GM18508 (cell line): ENCODE measurements at regions not wholly inside any gene's neighbourhood (a gene's known extent, or its start where the extent isn't known, plus 50 kb on each side); places are given as distances from the start of the nearest gene placed in this dataset.

Source experiments
- ATAC-seq: cut with Tn5 transposase; IDR thresholded peaks from one replicate; pipeline ENCODE4 v1.9.1; 2021; ENCODE audit warnings: moderate number of reproducible peaks; ENCODE audit not compliant: insufficient read depth, unreplicated experiment

DNA sequence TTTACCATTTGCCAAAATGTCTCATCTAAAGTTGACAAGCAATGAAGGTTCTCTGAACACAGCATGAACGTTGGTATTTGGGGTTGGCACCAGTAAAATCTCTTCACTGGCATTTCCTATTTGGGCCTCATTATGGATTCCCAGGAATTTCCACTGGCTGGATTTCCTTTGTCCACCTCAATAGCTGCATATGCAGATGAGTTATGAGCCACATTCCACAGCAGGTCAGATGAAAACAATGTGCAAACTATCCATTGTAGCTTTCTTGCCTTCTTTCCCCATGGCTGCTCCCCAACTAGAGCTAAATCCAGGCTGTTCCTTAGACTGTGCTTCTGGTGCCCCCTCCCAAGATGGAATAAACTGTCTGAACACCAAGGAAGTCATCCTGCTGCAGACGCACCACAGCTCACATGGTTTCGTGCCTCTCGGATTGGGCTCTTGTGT lies 168.1 kb upstream of the FGGY start:
- ATAC-seq: no peak

DNA sequence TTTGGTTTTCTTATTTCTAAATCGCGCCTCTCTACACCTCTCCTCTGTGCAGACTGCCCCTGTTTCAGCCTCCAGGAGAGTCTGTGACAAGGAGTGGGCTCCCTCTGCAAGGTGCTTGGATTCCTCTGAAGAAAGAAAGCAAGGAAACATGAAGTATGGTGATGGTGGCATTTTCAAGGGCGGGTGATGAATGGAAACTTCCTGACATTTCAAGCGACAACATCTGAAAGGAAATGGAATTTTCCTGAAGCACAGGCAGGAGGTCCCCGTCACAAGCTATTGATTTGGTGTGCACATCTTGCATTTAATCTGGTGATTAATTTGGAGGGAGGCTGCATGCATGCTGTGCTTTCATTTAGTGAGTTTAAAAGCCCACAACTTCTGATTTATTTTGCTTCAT lies 164.6 kb upstream of the FGGY start:
- ATAC-seq: no peak

DNA sequence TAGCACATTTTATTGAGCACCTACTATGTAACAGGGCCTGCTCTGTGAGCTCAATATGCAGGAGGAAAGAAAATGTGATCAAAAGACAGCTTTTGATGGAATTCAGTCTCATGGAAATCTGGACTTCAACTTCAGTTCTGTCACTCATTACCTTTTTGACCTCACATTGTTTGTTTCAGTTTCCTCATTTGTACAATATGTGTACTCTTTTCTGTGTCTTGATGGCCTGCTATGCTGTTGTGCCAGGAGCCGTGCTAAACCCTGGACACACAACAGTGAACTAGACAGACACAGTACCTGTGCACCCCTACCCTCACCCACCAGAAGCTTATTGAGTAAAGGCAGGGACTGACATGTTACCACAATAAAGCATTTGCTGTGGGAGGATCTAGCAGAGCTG lies 162.9 kb upstream of the FGGY start:
- ATAC-seq: no peak

DNA sequence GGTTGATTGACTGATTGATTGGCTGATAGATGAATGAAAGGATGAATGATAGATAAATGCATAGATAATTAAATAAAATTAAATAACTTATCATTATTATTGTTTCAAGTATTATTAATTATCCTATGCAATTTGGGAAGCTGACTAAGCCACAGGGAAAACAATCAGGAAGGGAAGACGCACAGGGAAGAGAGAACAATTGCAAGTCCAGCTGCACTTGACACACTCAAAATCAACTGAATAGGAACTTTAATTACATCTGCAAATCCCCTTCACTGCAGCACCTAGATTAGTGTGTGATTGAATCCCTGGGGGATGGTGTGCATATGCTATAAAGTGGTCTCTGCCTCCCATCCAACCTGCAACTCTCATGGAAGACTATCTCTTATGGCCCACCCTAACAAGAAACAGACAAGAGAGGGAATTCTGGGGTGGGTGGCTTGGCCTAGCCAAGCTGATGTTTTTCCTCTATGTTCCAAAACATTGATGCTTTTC lies 161.1 kb upstream of the FGGY start:
- ATAC-seq: no peak

DNA sequence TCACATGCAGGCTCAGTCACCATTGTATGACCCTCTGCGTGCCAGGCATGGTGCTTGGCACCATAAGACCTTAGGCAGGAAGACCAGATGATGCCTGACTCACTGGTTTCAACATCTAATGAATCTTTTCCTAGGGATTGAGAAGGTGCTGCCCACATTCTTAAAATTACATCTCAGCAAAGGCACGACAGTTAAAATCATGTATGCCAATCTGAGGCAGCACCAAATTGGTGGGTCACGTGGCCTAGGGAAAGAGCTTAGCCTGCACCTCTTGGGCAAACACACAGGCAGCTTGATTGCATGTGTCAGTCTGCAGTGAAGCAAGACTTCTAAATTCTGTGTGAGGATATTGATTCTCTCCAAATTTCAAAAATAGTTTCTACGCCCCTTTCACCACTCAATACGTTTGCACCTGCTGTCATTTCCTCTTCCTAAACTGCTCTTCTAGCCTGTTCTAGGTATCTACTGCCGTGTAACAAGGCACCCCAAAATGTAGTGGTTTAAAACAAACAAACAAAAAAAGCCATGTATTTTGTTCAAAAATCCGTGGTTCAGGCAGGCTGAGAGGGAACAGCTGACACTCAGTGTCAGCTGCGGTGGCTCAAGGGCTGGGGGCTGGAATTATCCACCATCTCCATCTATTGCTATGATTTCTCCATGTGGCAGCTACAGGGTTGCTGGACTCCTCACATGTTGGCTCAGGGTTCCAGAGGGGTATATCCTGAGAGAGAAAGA lies 160.2 kb upstream of the FGGY start:
- no peak for ATAC-seq

DNA sequence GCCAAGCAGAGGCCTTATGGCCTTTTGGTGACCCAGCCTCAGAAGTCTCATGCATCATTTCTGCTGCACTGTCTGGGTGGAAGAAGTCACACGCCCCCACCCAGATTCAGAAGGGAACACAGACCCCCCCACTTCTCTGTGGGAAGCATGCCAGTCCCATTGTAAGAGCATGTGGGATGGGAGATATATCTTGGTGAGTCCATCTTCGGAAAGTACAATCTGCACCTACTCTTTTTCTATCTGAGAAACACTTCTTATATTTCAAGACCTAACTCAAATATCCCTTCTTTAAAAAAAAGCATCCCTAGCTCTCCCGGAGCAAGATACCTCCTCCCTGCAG lies 159.6 kb upstream of the FGGY start:
- ATAC-seq: no peak

DNA sequence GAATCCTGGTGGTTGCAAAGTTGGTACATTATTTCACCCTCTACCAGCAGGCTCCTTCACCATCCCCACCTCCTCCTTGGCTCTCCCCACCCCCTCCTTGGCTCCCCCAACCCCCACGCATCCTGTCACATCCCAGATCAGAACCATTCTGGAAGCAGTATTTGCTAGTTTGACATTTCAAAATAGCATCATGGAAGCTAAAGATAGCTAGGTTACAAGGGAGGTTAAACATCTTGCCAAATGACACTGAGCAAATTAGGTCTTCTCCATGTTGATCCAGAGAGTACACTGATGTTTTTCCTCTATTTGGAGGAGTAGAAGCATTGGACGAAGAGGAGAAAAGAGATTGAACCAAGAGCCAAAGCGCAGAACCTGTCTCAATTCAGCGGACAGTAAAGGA lies 158.9 kb upstream of the FGGY start:
- no peak for ATAC-seq

DNA sequence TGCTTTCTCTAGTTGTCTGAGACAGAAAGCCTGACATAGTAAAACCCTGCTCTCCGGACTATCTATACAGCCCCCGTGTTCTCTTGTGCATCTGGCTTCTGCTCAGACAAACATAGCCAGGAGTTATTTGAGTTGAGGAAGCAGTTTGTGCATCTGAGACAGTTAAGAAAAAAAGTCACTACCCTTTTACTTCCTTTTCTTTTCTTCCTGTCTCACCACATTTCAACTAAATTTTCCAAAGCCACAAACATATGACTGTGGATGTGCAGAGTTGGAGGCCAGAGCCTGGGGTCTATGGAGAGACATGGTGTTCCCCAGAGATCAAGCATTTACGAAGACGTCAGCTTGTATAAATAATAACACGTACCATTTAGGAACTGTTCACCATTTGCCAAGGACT lies 158.5 kb upstream of the FGGY start:
- no peak for ATAC-seq

DNA sequence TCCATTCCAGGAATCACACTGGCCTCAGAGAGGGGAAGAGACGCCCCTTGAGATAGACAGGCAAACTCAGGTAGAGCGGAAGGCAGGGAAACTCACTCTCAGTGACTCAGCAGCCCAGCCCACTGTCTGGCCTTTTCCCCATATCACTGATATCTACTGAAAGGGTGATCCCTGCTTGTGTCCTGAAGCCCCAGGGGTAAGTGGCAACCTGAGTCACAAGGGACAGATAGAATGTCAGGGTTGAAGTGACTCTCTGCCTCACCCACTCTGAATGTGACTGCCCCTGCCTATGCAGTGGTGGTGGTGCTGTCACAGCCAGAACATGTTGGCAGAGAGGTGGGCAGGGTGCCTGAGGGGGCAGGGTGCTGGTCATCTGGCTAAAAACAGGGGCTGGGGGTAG lies 157.5 kb upstream of the FGGY start:
- no peak for ATAC-seq

DNA sequence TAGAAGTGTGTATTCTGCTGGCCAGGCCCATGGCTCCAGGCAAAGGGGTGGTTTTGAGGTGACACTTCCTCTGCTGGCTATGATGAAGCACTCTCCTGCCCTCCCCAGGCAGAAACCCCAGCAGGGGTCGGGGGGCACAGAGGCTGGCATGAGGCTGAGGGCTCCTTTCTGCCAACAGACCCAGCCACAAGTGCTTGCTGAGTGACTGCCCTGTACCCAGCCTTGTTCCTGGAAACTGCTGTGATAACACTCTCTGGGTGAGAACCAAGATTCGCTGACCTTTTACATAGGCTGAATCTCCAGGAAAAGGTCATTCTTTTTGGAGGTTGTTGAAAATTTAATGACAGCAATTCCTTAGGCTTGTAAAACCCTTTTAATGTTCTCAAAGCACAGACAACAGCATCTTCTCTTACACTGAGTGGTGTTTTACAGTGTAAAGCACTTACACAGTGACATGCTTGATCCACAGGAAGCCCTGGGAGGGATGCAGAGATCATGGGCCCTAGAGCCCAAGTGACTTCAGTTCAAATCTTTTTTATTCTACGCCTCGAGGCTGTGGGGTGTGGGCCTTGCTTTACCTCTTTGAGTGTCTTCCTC lies 155.5 kb upstream of the FGGY start:
- no peak for ATAC-seq

DNA sequence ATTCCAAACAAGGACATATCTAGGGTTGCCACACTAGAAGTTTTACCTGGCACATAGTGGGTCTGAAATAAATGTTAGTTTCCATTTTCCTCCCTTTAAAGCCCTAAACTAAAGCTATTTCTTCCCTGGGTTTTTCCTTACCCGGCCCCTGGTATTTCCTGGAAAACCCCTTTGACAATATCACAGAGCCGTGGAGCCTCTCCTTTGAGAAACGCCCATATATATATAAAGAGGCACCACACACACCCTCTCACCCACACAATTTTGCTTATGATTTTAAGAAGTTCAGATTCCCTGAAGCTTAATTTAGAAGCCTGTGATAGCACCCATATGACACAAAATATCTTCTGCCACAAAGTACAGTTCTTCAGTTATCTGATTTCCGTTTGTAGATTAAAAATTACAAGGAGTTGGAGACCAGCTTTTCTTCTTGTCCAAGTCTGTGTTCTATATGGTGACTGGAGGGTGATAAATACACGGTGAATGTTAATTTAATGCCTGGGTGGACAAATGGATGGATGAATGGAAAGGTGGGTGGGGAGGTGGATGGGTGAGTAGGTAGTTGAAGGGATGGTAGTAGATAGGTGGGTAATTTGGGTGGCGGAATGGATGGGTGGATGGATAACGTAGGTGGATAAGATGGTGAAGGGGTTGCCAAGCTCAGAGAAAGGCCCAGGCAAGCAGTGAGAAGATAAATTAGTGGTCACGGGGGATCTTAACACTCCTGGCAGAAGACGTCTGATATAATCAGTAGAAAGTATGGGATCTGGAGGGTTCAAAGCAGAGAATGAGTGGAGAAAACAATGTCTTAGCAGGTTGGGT lies 154.4 kb upstream of the FGGY start:
- no peak for ATAC-seq

DNA sequence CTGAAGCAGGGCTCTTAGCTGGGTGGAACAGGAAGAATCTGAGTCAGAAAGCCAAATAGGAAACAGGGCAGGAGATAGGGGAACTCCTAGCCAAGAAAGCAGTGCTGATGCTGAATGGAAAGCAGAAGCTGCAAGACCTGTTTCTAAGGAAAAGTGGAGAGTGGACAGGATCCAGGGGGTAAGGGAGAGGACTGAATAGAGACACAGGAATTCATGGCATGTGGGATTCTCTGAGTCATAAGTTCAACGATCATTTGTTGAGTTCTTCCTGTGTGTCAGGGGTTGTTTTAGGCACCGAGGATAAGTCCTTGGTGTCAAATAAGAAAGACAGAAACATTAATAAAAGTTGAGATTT lies 153.8 kb upstream of the FGGY start:
- ATAC-seq: no peak

DNA sequence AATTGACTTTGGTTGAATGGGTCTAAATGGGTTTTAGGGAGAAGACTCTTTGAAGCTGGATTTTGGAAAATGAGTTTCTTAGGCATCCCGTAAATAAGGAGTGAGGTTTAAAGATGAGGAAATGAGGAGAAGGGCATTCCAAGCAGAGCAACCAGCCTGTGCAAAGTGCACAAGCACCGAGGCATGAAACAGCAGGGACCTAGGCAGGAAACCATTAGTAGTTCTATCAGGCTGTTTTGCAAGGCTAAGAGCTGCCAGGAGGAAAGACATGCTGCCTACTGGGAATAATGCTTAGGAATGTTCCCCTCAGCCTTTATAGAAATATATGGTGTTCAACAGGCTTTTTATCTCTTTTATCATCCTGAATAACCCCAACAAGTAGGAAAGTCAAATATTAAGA lies 153.1 kb upstream of the FGGY start:
- ATAC-seq: no peak

DNA sequence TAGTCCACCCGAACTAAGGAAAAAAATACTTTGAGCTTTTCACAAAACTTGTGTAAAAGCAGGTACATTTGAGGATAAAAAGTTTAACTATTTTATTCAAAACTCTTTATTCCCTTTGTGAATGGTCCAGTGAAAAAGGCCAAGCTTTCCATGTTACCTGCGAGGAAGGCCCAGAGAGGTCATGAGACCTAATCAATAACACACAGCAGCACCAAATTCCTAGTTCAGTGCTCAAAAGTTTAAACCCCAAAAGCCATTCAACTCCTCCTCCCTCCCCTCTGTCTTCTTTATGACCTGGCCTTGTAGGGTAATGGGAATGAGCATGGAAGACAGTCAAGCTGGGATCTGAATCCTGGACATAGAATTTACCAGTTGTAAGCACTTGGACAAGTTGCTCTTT lies 151.9 kb upstream of the FGGY start:
- ATAC-seq: no peak

DNA sequence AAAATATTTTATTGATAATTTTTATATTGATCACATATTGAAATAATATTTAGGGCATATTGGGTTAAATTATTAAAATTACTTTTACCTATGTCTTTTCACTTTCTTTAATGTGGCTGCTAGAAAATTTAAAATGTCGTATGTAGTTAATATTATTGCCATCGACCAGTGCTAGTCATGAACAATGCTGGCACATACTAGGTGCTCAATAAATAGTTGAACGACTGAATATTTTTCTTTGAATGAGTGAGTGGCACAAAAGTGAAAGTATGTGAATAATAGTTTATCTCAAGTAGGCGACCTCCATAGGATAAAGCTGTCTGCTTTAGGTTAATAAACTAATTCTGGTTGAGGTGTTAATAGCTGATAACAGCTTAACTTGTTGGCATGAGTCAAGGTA lies 150.8 kb upstream of the FGGY start:
- ATAC-seq: no peak

DNA sequence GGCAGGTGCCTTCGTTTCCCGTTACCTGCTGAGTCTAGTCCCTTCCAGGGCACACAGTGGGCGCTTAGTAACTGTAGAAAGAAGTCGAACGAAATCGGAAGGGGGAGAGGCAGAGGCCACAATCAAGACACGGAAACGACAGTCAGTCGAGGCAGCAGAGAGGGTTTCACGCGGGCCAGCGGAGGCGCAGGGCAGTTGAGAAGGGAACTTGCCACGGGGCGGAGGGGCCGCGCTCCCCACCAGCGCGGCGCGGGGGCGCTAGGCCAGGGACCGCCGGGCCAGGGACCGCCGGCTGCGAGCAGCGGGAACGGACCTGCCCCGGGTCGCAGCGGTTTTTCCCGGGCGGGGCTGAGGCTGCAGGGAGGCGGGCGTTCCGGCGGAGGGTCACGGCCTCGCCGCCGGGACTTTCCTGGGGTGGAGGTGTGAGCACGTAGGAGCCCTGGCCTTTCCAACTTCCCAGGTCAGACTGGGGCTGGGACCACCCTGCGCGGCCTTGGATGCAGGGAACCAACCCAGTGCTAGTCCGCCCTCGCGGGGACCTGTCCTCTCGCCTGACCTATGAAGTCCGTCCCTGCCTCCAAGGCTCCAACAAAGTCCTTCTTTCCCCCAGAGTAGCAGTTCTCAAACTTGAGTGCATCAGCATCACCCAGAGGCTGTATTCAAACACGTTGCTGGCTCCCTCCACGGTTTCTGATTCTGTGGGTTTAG lies 150.1 kb upstream of the FGGY start:
- no peak for ATAC-seq

DNA sequence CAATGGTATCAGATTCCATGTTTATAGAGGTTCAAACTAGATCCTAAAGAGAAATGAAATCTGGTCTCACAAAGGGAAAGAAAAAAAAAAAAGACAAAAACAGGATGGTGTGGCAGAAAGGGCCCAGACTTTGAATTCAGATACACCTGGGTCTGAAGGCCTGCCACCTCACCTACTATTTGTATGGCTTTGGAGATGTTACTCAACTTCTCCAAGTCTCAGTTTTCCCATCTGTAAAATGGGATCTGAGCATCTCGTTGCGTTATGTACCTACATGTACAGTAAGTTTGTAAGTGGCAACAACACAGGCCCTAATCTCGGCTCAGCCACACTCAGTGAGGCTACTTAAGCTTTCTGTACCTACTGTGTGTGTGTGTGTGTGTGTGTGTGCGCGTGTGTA lies 147.5 kb upstream of the FGGY start:
- ATAC-seq: no peak

DNA sequence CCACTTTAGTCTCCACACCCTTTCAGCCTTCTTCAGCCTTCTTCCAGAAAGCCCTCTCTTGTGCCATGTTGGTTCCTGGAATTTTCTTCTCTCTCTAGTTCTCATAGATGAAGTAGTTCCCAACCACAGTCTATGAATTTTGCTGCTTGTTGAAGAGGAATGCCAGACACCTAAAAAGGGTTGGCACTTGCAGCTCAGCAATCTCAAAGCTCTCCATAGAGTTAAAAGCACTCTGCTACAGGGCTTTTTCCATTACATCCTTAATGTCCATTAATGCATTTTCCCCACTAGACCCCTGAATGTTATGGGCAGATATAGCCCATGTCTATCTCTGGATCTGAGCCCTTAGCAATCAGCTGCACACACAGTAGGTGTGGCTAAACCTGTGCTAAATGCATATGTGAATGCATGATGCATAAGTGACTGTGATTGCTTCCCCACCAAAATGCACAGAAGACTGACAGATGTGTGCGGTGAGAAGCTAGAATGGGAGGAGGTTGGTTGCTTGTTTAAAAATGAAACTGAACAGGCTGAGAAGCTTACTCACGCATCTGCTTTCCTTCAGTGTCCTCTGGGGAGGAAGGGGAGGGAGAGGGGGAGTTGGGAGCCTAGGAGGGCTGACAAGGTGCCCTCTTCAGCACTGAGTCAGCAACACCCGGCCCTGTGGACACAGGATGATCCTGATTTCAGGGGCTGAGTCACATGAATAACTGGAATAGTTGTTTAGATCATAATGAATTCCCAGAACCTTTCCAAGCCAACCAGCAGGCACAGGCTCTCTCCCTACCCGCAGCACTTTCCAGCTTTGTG lies 146.1 kb upstream of the FGGY start:
- ATAC-seq: peak; percentile 60

DNA sequence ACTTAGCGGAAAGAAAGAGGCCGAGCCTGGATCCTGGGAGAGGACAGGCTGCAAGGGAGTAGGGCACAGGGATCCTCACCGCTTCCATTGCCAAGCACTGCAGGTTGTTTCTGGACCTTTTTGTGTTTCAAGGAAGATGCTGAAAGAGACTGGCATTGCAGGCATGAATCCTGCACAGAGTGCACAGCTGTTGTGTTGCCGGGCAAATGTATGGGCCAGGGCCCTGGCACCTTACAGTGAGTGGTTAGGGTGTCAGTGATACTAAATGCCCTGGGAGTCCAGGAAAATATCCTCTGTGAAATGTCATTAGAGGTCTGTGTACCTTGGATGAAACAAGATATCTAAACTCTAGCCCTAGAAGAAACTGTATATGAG lies 145.5 kb upstream of the FGGY start:
- ATAC-seq: no peak

DNA sequence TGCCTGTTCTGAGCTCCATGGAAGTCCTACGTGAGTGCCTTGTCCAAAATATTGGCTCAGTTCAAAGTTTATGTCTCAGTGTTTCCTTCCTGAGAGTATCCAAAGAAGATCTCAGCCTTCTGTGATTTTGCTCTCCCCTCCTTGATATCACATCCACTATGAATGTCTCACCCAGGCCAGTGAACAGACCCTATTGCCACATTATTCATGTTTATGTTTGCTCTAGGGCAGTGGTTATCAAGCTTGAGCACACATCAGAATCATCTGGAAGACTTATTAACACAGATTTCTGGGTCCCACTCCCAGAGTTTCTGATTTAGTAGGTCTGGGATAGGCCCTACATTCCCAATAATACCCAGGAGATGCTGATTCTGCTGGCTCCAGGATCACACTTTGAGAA lies 145.0 kb upstream of the FGGY start:
- no peak for ATAC-seq
